HG03159 (cell line): ENCODE measurements at regions not wholly inside any gene's neighbourhood (a gene's known extent, or its start where the extent isn't known, plus 50 kb on each side); places are given as distances from the start of the nearest gene placed in this dataset.
"Not testable (repeated sequence)": the region's sequence is repeated elsewhere in the genome, so short reads cannot be mapped to it uniquely, and the experiment has no call there.

Experiments
- ATAC-seq: cut with Tn5 transposase; IDR thresholded peaks from one replicate; pipeline ENCODE4 v1.9.1; 2021; ENCODE audit warnings: mild to moderate bottlenecking, moderate library complexity; ENCODE audit not compliant: unreplicated experiment

DNA sequence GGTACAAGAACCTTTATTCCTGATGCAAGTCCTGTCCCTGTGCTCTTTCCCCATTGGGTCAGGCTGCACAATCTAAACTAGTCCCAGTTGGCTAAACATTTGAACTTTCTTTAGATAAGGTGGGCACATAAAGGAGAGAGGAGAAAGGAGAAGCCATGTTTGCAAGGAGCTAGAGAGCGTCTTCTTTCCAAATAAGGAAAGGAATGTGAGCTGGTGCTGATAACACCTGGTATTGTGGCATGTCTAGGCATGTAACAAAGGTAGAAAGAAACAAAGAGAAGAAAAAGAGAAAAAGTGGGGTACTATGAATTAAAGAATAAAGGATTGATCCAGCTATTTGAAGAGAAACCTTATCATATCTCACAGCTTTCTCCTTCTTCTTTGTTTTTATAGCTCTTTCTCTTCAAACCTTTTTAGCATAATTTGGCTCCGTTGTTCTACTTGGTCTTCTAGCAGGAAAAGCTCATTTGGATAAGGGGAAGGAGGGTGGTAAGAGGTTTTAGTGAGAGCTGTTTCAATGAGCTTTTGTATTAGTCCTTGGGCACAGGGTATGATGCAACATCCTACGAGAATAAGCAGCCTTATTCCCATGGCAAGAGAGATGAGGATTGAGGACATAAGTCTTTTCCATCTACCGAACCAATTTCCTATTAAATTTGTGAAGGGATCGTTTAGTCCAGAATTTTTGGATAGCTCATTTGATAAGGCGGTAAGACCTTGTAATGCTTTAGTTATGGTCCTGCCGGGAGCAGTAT lies 415.5 kb upstream of the MAN1A1 start:
- ATAC-seq, result no peak

DNA sequence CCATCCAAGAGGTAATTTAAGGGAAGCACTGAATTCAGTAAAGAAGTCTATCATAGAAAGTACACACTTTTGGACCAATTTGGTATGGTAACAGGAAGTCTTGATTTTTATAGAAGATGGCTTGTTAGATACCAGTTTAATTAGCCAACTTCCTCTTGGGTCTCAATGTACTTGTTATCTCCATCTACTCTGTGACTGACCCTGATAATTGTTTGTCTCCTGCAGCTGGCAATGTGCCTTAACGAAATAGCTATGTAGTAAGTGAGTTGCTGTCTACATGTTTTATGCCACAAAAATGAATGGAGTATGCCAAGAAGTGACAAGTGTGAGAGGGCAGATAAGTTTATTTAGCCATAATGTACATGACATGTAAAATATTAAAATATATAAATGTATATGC lies 410.5 kb upstream of the MAN1A1 start:
- no peak for ATAC-seq

DNA sequence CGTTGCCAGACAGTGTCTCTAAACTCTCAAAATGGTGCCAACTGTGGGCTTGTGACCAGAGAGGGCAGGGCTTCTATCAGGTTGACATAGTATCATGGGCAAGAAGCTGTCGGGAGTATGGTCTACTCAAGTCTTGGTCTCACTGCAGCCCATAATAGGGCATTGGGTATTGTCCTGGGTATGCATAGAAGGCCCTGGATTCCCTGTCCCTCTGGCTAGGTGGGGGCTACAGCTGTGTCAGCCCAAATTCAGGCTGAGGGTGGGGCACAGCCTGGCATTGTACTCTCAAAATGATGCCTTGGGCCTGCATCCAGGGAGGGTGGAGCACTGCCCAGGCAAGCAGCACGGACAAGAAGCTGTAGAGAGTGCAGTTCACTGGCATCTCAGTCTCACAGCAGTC lies 408.8 kb upstream of the MAN1A1 start:
- no peak for ATAC-seq

DNA sequence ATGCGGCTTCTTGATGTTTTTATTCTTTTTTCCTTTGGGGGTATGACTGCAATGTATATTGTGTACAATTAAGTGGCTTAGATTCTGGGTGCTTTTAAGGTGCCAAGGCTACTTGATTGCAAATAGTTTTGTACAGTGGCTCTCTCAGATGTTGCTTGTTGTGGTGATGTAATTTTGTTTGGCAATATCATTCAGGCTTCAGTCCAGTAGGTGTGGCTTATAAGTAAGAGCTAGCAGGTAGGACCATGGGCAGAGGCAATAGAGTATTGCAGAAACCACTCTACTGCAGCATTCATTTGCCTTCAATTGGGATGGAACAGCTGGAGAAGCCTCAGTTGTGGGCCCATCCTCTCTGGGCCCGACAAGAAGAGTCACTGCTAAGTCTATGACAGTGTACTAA lies 407.9 kb upstream of the MAN1A1 start:
- ATAC-seq, result no peak

DNA sequence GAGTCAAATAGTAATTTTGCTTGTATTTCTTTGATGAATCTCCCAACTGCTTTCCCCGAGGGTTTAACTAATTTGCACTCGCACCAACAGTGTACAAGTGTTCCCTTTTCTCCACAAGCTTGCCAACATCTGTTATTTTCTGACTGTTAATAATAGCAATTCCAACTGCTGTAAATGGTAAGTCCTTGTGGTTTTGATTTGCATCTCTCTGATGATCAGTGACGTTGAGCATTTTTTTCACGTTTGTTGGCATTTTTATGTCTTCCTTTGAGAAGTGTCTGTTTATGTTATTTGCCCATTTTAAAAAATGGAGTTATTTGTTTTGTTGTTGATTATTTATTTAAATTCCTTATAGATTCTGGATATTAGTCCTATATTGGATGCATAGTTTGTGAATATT lies 399.8 kb upstream of the MAN1A1 start:
- no peak for ATAC-seq

DNA sequence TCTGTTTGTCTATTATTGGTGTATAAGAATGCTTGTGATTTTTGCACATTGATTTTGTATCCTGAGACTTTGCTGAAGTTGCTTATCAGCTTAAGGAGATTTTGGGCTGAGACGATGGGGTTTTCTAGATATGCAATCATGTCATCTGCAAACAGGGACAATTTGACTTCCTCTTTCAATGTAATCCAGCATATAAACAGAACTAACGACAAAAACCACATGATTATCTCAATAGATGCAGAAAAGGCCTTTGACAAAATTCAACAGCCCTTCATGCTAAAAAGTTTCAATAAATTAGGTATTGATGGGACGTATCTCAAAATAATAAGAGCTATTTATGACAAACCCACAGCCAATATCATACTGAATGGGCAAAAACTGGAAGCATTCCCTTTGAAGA lies 399.0 kb upstream of the MAN1A1 start:
- not testable (repeated sequence) for ATAC-seq

DNA sequence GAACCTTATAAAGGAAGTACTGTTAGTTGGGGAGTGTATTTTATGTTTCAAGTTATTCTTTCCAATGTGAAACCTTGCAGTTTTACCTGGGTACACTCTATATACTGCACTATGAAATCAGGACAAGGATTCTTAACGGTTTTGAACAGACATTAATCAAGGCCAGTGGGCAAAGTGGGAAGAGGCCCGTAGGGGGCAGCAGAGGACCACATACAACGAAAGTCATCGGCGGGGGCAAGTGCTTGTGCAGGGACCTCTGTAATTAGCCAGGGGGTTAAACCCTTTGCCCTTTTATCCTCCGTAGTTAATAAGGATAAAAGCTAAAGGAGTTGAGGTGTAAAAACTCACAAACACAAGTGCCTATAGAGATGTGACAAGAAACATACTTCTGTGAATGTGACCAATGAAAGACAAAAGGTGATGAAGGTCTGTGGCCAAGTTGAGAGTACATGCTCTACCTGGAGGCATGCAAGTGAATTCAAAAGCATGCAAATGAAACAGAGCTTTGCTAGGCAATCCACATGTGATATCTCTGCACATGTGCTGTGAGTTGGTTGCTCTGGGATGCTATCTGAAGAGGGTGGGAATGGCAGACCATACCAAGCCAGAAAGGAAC lies 392.7 kb upstream of the MAN1A1 start:
- peak; percentile 95 for ATAC-seq

DNA sequence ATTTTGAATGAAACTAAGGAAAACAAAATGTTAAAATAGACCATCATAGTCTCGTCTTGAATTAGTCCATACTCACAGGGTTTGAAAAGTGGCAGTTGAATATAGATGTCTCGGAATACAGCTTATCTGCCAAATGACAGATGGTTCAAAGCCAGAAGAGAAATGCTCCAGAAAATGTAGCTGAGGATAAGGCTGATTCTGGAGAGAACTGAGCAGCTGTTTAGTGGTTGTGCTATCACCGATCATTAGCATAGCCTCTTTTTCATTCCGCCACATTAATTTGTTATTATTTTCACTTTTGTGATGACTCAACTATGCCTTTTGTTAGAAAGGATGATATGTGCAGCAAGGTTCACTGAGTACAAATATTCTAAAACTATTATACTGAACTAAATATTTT lies 390.2 kb upstream of the MAN1A1 start:
- no peak for ATAC-seq

DNA sequence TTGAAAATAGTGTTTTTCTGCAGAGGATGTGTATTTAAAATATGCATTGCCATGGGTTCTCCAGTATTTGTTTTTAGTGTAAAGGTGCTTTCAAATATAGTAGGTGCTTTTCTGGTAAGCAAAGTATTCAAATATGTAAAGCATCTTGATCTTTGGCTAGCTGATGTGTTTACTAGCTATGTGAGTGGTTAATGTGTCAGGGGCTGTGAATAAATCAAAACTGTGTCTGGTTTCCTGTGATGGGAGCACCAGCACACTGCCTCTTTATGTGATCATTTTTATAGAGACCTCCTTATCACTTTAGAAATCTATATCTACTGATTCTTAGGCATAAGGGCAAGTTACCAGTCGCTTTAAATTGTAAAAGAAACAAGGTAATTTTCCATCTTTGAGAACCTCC lies 388.9 kb upstream of the MAN1A1 start:
- no peak for ATAC-seq

DNA sequence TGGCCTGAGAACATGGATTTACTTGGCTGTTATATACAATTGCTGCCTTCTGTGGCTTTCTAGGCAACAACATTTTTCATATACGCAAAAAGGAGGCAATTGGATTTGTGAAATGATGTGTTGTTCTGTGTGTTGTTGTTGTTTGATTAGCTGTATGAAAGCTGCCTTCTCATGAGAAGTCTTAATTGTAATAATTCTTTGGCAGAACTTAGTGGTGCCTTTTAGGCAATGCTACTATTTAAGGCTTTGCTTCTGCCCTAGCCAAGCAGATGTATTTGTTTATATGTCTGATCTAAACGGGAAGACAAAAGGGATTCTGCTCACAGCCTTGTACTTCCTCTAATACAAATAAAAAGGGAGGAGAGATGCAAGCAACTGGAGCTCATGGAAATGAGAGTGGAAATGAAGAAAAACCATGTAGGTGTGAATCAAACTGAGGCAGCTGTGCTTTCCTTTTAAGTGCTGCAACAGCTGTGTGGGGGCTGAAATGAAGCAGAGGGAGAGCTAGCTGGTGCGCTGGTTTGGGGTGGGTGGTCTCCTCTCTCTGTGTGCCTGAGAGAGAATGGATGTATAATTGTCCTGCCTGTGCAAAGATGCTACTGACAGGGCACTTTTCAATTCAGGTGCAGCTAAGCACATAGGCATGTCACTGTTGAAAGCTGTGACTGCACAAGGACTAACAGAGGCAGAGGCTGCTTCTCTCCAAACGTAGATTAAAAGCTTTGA lies 386.9 kb upstream of the MAN1A1 start:
- no peak for ATAC-seq

DNA sequence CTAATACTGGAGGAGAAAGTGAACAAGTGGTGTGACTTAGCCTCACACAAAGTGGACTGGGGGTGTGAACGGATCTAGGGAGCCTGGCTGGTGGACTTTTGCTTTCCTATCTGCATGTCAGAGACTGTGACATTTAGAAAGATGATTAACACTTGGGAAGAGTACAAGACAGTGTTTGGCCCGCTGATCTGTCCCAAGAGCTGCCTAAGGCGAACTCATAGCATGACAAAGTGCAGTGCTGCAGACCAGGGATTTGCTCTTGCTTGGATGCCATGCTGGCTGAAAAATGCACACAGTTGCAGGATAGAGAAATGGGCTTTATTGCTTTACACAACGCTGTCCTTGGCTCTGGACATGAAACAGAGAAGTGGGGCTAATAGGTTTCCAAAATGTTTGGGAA lies 386.0 kb upstream of the MAN1A1 start:
- no peak for ATAC-seq

DNA sequence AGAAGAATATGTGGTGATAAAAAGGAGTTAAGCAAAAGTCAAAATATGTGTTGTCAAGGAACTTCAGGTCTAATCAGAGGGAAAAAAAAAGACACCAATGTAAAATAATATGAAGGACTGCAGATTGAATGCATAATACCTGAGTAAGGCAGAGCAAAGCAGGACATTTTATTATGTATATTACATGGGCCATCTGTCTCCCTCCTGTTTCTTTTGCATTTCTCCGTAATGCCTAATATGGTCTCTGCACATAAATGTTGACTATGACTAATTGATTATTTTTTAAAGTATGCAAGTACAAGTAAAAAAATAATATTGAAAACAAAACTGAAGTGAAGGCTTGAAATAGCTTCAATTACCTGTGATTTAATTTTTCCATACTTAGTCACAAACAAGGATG lies 384.7 kb upstream of the MAN1A1 start:
- ATAC-seq, result no peak

DNA sequence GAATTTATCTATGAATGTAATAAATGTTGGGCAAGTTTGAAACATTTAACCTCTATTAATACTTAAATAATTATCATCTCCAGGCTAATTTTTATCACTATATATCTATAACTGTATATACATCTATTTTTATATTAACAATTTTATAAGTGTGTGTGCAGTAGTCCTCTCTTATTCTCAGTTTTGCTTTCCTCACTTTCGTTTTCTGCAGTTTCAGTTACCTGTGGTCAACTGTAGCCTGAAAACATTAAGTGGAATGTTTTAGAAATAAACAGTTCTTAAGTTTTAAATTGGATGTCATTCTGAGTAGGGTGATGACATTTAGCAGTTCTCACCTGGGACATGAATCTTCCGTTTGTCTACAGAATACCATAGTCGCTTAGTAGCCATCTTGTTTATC lies 379.4 kb upstream of the MAN1A1 start:
- ATAC-seq, result peak; percentile 82

DNA sequence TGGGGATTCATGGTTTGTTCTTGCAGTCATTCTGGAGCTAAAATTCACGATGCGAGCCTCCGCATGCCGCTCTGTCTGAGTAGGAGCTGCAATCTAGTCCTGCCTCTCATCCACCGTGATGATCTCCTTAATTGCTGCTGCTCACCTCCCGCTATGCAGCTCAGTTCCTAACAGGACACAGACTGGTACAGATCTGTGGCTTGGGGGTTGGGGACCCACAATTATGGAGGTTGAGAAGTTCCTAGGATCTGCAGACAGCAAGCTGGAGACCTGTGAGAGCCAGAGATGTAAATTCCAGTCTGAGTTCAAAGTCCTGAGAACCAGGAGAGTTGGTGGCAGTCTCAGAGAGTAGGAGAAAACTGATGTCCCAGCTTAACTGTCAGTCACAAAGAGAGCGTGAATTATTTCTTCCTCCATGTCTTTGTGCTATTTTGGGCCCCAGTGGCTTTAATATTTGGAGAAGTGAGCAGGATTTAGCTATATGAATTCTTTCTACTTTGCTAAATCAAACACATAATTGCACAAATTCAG lies 378.7 kb upstream of the MAN1A1 start:
- ATAC-seq, result no peak

DNA sequence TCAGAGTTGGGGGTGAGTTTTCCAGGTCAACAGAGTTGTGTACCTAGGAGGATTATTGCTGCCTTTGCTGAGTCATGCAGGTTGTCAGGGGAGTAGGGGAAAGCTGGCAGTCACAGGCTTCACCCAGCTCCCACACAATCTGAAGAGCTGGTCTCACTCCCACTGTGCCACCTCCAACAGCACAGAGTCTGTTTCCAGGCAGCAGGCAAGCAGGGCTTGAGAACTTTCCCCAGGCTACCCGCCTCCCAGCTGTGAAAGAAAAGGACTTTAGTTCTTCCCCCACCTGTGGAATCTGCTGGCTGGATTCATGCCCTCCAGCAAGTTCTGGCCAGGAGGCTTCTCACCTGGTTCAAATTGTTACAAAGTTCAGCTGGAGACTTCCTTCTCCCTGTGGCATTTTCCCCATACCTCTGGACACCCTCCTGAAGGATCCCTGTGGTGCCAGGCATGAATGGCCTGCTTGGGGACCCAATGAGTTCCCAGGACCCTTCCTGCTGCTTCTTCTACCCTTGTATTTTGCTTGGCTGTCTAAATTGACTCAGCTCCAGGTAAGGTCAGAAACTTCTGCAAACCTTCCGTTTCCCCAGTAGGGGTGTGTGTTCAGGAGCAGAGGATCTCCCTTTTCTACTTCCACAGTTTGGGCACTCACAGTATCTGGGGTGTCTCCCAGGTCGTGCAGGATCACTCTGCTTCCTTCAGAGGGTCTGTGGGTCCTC lies 378.1 kb upstream of the MAN1A1 start:
- no peak for ATAC-seq

DNA sequence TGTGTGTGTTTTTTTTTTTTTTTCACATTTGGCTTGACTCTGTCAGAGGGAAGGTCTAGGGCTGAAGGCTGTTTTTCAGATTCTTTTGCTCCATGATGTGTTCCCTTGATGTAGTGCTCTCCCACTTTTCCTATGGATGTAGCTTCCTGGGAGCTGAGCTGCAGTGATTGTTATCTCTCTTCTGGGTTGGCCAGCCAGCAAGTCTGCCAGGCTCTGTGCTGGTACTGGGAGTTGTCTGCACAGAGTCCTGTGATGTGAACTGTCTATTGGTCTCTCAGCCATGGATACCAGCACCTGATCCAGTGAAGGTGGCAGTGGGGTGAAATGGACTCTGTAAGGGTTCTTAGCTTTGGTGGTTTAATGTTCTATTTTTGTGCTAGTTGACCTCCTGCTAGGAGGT lies 377.4 kb upstream of the MAN1A1 start:
- ATAC-seq, result not testable (repeated sequence)

DNA sequence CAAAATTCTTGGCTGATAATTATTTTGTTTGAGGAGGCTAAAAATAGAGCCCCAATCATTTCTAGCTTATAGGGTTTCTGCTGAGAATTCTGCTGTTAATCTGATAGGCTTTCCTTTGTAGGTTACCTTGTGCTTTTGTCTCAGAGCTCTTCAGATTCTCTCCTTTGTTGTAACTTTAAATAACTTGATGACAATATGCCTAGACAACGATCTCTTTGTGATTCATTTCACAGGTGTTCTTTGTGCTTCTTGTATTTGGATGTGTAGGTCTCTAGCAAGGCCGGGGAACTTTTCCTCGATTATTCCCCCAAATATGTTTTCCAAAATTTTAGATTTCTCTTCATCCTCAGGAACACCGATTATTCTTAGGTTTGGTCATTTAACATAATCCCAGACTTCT lies 376.5 kb upstream of the MAN1A1 start:
- ATAC-seq, result no peak

DNA sequence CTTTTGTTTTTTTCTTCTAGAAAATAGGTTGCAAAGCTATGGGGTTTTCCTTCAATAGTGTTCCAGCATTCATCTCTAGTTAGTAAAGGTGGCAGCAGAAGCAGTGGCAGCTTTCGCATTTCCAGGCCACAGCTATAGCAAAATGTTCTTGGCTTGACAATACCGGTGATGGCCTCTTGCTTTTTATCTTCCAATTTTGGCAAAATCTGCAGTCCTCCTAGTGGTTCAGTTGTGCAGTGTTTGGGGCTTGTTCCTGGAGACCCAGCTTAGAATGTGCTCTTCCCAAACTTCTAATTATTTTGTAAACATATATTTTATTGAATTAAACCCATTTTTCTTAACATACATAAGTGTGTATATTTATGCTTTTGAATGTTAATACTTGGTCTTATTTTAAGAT lies 370.6 kb upstream of the MAN1A1 start:
- ATAC-seq, result no peak

DNA sequence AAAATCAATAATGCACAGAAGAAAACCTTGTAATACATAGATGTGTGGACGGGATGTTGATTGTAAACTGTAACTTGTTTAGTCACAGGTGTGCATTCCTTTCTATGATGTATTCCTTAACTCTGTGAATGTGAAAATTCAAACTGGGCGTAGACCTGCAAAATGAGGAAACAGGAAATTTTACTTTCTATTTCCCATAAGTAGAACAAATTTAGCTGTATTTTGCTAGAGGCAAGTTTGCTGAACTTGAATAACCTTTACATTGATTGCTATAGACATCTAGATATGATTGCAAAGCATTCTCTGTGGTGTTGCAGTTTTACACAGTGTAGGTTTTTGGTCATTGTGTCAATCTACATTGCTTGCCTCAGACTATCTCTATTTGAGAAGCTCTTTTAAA lies 368.4 kb upstream of the MAN1A1 start:
- ATAC-seq, result no peak

DNA sequence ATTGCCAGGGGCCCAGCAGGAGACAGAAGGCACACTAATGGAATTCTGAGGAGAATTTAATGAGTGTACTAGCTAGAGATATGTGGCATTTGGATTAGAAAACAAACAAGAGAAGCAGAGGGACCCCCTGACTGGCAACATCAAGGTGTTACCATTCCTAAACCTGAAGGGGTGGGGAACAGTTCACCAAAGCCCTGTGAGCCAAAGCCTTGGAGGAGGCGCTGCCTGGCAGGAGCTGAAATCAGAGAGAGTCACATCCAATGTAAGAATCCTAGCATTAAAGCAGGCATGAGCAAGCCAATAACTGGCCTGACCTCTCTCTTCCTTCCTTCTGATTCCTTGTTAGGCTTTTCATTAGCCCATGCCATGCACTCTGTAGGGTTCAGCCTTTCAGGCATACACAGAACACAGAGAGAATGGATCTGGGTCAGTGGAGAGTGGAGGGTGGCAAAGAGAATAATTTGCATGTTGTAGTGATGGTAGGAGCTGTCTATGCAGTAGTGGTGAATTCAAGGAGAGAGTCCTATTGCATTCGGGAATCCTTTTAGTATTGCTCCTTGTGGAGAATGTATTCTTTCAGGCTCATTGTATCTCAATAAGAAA lies 367.2 kb upstream of the MAN1A1 start:
- no peak for ATAC-seq

DNA sequence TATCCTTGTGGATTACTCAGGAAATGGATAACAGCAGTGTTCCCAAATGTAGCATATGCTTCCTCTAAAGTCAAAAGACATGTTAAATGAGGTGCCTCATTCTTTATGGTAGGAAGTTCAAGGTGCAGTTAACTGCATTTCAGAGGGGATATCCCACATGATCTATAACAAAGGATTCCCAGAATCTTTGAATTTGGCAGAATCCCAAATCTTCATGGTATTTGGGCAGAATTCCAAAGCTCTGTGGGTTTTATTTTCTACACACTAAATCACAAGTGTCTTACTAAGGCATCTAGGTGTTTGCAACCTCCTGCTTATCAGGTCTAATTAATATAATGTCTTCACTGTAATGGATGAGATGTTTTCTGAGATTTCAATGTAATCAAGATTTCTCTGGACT lies 364.3 kb upstream of the MAN1A1 start:
- ATAC-seq, result no peak
